ENCODE measurements at regions not wholly inside any gene's neighbourhood (a gene's known extent, or its start where the extent isn't known, plus 50 kb on each side); places are given as distances from the start of the nearest gene placed in this dataset.
A peak's percentile ranks its signal among the peaks of the same experiment; 100 is the strongest.

DNA sequence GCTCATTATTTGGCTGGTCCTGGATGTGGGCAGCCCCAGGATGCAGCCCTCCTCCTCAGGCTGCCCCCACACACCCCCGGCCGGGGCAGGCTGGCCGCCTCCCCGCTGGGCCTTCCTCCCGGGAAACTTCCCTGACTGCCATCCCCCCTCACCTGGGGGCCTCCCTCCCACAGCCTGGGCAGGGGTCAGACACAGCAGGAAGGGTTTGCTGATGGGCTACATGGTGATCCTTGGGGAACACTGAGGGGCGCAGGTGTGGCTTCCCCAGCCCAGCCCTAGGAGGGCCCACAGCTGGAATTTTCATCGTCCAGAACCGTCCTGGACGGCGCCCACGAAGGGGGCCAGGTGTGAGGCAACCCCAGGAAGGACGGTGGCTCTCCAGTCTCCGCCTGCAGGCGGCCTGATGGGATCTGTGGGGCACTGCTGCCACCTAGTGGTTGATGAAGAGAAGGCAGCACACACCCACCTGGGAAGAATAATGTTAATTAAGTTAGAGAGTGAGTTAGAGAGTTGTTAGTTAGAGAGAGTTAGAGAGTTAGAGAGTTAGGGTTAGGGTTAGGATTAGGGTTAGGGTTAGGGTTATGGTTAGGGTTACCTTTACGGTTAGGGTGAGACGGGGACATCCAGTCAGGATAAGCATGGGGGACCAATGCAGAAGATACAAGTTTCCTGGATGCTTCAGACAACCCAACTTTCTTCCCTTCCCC is 75.9 kb upstream of the PRR5 start (continued):
- TF ChIP-seq, protein P1, sequence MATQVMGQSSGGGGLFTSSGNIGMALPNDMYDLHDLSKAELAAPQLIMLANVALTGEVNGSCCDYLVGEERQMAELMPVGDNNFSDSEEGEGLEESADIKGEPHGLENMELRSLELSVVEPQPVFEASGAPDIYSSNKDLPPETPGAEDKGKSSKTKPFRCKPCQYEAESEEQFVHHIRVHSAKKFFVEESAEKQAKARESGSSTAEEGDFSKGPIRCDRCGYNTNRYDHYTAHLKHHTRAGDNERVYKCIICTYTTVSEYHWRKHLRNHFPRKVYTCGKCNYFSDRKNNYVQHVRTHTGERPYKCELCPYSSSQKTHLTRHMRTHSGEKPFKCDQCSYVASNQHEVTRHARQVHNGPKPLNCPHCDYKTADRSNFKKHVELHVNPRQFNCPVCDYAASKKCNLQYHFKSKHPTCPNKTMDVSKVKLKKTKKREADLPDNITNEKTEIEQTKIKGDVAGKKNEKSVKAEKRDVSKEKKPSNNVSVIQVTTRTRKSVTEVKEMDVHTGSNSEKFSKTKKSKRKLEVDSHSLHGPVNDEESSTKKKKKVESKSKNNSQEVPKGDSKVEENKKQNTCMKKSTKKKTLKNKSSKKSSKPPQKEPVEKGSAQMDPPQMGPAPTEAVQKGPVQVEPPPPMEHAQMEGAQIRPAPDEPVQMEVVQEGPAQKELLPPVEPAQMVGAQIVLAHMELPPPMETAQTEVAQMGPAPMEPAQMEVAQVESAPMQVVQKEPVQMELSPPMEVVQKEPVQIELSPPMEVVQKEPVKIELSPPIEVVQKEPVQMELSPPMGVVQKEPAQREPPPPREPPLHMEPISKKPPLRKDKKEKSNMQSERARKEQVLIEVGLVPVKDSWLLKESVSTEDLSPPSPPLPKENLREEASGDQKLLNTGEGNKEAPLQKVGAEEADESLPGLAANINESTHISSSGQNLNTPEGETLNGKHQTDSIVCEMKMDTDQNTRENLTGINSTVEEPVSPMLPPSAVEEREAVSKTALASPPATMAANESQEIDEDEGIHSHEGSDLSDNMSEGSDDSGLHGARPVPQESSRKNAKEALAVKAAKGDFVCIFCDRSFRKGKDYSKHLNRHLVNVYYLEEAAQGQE (IDR thresholded peaks at IDR 0.05; ENCODE audit: borderline replicate concordance): peak; percentile 63; the same call in 1 of the 2 replicates
- TF ChIP-seq, protein P1 (CRISPR knock-in tag; IDR thresholded peaks at IDR 0.05; ENCODE audit: low read depth): no peak
- TF ChIP-seq SMC3 (conservative IDR thresholded peaks at IDR 0.05; ENCODE audit: insufficient read depth, low read depth, low read length) (peak; percentile 75), CEBPG (CRISPR knock-in tag; IDR thresholded peaks at IDR 0.05) (no peak), CEBPG (tag; conservative IDR thresholded peaks at IDR 0.05 in 1 of 2, IDR thresholded peaks at IDR 0.05 in 1 of 2) (peak in 1 of 2 experiments; percentile 39; a peak in 1 of 4 replicates), CC2D1A (IDR thresholded peaks at IDR 0.05) (peak; percentile 43; the same call in 1 of the 2 replicates), ZNF77 (CRISPR knock-in tag; IDR thresholded peaks at IDR 0.05) (no peak), STAG1 (CRISPR knock-in tag; IDR thresholded peaks at IDR 0.05; ENCODE audit: borderline replicate concordance) (peak; percentile 96), IRF2 (CRISPR knock-in tag; IDR thresholded peaks at IDR 0.05) (no peak)
- TF ChIP-seq, protein P2, sequence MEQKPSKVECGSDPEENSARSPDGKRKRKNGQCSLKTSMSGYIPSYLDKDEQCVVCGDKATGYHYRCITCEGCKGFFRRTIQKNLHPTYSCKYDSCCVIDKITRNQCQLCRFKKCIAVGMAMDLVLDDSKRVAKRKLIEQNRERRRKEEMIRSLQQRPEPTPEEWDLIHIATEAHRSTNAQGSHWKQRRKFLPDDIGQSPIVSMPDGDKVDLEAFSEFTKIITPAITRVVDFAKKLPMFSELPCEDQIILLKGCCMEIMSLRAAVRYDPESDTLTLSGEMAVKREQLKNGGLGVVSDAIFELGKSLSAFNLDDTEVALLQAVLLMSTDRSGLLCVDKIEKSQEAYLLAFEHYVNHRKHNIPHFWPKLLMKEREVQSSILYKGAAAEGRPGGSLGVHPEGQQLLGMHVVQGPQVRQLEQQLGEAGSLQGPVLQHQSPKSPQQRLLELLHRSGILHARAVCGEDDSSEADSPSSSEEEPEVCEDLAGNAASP (IDR thresholded peaks at IDR 0.05): no peak
- TF ChIP-seq, protein P3, sequence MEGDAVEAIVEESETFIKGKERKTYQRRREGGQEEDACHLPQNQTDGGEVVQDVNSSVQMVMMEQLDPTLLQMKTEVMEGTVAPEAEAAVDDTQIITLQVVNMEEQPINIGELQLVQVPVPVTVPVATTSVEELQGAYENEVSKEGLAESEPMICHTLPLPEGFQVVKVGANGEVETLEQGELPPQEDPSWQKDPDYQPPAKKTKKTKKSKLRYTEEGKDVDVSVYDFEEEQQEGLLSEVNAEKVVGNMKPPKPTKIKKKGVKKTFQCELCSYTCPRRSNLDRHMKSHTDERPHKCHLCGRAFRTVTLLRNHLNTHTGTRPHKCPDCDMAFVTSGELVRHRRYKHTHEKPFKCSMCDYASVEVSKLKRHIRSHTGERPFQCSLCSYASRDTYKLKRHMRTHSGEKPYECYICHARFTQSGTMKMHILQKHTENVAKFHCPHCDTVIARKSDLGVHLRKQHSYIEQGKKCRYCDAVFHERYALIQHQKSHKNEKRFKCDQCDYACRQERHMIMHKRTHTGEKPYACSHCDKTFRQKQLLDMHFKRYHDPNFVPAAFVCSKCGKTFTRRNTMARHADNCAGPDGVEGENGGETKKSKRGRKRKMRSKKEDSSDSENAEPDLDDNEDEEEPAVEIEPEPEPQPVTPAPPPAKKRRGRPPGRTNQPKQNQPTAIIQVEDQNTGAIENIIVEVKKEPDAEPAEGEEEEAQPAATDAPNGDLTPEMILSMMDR (IDR thresholded peaks at IDR 0.05 in 2 of 3, conservative IDR thresholded peaks at IDR 0.05 in 1 of 3; ENCODE audit: insufficient read depth in 2 of 3, low read depth in 1 of 3, low read length in 3 of 3): peak; percentile 88 to 98 (median 96)

Measured in K562 (cell line).